GM12874 (cell line): ENCODE measurements at regions not wholly inside any gene's neighbourhood (a gene's known extent, or its start where the extent isn't known, plus 50 kb on each side); places are given as distances from the start of the nearest gene placed in this dataset.

Source experiments
- TF ChIP-seq, protein P1 (sequence below): IDR thresholded peaks from 2 replicates; pipeline ENCODE4 v1.5.1; 2011; ENCODE audit warnings: low read depth, mild to moderate bottlenecking, control low read depth, low read length, moderate library complexity; ENCODE audit not compliant: insufficient read depth

DNA sequence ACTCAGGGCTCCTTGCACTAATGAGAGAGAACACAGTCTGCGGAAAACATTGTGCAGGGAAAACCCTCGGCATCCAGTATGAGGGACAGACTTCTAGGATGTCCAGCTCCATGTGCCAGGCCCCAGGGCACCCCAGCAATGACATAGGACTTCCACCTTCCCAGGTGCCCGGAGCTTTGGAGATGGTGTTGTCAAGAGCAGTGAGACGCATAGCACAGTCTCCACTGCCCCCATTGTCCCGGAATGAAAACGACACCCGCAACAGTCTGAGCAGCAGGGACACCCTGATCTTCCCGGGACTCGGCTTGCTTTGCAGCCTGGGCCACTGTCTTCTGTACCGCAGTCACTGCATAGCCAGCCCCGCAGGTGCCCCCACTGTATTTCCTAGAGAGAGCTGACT lies 339.2 kb upstream of the ADARB2 start:
- TF ChIP-seq, protein P1, sequence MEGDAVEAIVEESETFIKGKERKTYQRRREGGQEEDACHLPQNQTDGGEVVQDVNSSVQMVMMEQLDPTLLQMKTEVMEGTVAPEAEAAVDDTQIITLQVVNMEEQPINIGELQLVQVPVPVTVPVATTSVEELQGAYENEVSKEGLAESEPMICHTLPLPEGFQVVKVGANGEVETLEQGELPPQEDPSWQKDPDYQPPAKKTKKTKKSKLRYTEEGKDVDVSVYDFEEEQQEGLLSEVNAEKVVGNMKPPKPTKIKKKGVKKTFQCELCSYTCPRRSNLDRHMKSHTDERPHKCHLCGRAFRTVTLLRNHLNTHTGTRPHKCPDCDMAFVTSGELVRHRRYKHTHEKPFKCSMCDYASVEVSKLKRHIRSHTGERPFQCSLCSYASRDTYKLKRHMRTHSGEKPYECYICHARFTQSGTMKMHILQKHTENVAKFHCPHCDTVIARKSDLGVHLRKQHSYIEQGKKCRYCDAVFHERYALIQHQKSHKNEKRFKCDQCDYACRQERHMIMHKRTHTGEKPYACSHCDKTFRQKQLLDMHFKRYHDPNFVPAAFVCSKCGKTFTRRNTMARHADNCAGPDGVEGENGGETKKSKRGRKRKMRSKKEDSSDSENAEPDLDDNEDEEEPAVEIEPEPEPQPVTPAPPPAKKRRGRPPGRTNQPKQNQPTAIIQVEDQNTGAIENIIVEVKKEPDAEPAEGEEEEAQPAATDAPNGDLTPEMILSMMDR: no peak

DNA sequence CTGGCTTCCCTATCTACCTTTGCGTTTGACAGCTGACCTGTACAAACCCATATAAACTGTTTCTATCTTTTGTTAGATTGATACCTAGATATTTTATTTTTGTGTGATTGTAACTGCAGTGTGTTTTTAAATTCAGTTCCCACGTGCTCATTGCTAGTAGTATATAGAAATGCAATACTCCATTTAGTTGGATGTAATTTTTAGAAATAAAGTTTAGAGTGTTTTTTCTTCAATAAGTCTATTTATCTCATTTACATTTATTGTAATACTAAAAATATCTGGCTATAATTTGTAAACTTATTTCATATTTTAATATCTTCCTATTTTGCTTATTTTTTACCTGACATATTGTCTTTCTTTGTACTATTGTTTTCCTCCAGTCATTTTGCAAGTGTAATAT lies 329.7 kb upstream of the ADARB2 start:
- TF ChIP-seq, protein P1: no peak

DNA sequence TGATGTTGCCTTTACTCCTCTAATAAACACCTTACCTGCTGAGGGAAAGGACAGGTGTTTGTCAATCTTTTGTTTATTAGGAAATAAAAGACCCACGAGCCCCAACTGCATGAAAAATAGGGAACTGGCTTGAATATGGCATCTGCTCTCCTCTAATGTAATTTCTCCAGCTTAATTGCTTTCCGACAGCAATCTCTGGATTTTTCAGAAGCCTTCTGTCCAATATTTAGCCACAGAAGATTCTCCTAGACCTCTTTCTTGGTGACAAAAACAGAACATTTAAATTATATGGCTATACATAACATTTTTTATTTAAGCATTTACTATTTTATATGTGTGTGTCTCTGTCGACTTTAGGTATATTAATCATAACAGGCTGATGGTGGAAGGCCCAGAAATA lies 317.4 kb upstream of the ADARB2 start:
- TF ChIP-seq, protein P1: no peak

DNA sequence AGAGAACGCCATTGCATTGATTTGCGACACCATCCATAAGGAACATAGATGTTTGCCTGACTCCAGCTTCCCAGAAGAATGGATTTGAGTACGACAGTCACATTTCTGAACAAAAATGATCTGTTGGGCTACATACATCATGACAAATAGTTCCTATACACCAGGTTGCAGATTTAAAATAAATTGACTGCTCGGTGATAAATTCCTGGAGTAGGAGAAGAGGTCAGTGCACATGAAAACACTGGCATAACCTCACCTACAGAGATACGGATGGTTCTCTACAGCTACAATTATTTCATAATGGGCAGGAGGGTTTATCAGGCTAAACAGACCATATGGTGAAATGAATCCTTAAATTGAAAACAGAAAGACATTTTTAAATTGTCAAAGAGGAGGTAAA lies 316.5 kb upstream of the ADARB2 start:
- TF ChIP-seq, protein P1: no peak

DNA sequence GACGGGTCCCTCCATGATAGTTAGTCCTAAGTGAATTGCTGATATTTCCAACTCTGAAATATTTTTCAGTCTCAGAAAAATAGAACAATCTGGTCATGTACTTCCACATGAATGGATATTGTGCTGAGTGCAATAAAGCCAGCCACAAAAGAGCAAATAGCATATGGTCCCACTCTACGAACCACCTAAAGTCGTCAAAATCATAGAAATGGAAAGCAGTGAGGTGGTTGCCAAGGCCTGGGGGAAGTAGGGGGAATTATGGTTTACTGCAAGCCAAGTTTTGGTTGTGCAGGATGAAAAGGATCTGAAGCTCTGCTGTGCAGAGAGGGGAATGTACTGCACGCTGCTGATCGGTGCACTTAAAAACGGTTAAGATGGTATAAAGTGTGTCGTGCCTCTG lies 313.8 kb upstream of the ADARB2 start:
- TF ChIP-seq, protein P1: no peak

DNA sequence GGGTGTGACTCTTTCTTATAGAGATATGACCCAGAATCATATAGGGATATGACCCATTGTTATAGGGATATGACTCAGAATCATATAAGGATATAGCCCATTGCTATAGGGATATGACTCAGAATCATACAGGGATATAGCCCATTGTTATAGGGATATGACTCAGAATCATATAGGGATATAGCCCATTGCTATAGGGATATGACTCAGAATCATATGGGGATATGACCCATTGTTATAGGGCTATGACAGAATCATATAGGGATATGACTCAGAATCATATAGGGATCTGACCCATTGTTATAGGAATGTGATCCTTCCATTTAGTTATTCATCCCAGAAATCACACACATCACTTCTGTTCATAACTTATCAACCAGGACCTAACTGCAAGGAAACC lies 312.2 kb upstream of the ADARB2 start:
- TF ChIP-seq, protein P1: no peak

DNA sequence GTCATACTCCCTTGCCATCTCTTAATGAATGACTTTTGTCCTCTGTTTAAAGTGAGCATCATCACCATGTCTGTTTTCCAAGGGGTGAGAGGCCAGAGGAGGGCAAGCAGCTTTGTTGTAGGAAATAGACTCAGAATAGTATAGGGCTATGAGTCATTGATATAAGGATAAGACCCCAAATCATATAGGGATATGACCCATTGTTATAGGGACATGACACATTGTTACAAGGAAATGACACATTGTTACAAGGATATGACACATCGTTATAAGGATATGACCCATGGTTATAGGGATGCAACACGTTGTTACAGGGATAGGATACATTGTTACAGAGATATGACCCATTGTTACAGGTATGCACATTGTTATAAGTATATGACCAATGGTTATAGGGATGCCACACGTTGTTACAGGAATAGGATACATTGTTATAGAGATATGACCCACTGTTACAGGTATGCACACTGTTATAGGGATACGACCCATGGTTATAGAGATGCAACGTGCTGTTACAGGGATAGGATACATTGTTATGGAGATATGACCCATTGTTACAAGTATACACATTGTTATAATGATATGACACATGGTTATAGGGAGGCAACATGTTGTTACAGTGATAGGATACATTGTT lies 311.1 kb upstream of the ADARB2 start:
- TF ChIP-seq, protein P1: no peak
